Activated T-cell treated with anti-CD3 and anti-CD28 coated beads for 4 hours (primary cell): ENCODE measurements at regions not wholly inside any gene's neighbourhood (a gene's known extent, or its start where the extent isn't known, plus 50 kb on each side); places are given as distances from the start of the nearest gene placed in this dataset.
"Not testable (repeated sequence)": the region's sequence is repeated elsewhere in the genome, so short reads cannot be mapped to it uniquely, and the experiment has no call there.

Source experiments
- DNase-seq: peaks from one replicate; pipeline ENCODE4 v3.0.0-alpha.2; 2020

DNA sequence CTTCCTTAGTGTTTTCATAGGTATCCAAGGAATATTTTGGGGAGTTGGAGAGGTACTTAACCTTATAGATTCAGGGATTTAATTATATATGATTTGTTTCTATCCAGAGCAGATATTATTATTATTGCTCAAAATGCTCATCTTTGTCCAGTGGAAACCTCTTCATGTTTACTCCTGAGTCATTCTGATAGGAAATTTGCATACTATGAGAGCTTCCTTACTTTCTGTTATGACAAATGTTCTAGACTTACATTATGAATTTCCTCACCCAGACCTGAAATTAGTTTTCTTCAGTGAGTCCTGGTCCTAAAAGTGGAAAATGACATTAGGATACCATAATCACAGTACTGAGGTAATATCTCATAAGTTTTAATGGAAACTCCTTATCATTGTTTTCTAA lies 57.5 kb upstream of the PLPPR5 start:
- DNase-seq, result no peak

GRCh38 chr1:99069146-99069545 lies 64.5 kb upstream of the PLPPR5 start:
- DNase-seq, result no peak

DNA sequence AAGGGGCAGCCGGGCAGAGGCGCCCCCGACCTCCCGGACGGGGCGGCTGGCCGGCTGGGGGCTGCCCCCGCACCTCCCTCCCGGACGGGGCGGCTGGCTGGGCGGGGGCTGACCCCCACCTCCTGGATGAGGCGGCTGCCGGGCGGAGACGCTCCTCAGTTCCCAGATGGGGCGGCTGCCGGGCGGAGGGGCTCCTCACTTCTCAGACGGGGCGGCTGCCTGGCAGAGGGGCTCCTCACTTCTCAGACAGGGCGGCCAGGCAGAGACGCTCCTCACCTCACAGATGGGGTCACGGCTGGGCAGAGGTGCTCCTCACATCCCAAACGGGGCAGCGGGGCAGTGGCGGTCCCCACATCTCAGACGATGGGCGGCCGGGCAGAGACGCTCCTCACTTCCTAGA lies 73.9 kb upstream of the PLPPR5 start:
- DNase-seq, result not testable (repeated sequence)

GRCh38 chr1:99082366-99082765 lies 77.7 kb upstream of the PLPPR5 start:
- DNase-seq, result no peak

DNA sequence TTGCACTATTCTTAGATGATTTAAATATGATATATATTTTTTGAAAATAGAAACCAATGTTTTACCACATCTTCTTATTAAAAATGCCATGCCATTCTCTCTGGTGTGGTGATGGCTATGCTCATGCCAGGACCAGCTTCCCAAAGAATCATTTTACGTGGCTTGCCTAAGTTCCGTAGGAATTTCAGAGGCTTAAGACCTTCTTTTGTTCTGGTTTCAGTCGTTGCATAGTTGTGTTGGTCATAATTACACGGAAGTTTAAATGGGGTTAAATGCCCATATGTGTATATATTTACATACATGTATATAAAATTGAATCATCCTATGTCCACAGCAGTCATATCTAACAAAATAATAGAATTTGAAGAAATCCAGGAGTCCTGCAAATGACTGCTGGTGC lies 78.7 kb upstream of the PLPPR5 start:
- DNase-seq, result no peak

- DNase-seq, result no peak
Observed at GRCh38 chr1:99084562-99084961, 79.9 kb upstream of the PLPPR5 start.

GRCh38 chr1:99086057-99086456 lies 81.4 kb upstream of the PLPPR5 start:
- no peak for DNase-seq

- no peak for DNase-seq
Observed at GRCh38 chr1:99098589-99098988, 93.9 kb upstream of the PLPPR5 start.

- no peak for DNase-seq
Observed at GRCh38 chr1:99106274-99106673, 101.6 kb upstream of the PLPPR5 start.

DNA sequence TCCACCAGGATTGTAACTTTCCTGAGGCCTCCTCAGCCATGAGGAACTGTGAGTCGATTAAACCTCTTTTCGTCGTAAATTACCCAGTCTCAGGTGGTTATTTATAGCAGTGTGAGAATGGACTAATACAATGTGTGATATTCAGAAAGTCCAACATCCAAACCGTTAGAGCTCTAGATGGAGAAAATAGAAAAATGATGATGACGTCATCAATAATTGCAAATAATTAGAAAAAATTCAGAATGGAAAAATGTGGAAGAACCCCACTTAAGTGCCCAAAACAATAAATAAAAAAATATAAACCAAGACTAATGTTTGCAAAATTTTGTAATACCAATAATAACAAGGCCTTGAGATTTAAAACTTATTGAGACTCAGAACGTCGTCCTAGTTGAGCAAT lies 103.0 kb upstream of the PLPPR5 start:
- no peak for DNase-seq

- no peak for DNase-seq
Observed at GRCh38 chr1:99110140-99111041, 105.7 kb upstream of the PLPPR5 start.

DNA sequence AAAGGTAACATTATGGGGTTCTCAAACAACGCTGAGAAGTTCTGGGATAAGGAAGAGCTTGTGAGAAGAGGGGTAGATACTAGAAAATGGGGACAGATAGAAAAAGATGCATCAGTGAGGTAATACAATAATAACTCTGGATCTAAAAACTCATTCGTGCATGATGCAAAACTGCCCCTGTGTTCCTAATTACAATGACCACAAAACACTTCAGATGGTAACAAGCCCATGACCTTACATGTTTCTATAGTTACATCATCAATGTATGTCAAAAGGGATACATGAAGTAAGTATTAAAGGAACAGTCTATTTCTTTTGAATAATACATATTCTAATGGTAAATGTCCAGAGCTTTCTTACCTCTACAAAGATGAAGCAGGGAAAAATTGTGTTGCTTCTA lies 110.6 kb upstream of the PLPPR5 start:
- DNase-seq, result no peak

GRCh38 chr1:99119188-99119587 lies 114.5 kb upstream of the PLPPR5 start:
- DNase-seq, result no peak

- DNase-seq, result no peak
Observed at GRCh38 chr1:99122039-99122438, 117.4 kb upstream of the PLPPR5 start.

- DNase-seq, result no peak
Observed at GRCh38 chr1:99123936-99124335, 119.3 kb upstream of the PLPPR5 start.

GRCh38 chr1:99131546-99131945 lies 126.9 kb upstream of the PLPPR5 start:
- DNase-seq, result no peak

DNA sequence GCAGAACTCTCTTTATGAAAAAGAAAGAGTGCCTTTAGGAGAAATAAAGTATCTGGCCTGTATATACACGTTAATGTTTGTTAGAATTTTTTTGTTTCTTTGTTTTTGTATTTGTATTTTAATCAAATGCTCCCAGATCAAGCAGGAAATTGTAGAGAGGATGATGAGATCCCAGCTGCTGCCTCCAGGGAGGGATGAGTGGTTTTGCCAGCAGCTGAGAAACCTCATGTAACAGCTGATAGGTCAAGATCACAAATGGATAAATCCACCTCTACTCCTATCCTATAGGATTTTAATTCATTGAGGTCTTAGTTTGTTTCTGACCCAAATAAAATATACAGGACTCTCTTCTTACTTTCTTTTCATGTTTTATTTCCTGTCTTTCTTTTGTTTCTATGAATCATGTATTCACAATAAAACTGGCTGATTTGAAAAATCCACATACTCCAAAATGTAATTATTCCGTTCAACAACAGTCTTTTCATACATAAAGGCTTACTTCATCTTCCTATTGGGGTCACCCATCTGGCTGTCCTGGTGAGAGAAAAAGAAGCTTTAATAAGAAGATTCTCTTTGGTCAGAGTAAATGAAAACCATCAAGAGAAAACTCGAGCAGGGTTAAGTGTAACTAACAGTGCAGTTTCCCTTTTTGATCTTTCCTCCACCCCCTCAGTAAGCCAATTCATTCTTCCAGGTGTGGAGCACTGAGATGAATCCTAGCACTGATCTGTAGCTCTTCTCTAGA lies 129.3 kb upstream of the PLPPR5 start:
- DNase-seq, result no peak

- DNase-seq, result no peak
Observed at GRCh38 chr1:99137554-99138206, 126.6 kb upstream of the PLPPR4 start.

GRCh38 chr1:99139876-99140275 lies 124.4 kb upstream of the PLPPR4 start:
- no peak for DNase-seq

- DNase-seq, result no peak
Observed at GRCh38 chr1:99146129-99146848, 118.0 kb upstream of the PLPPR4 start.

DNA sequence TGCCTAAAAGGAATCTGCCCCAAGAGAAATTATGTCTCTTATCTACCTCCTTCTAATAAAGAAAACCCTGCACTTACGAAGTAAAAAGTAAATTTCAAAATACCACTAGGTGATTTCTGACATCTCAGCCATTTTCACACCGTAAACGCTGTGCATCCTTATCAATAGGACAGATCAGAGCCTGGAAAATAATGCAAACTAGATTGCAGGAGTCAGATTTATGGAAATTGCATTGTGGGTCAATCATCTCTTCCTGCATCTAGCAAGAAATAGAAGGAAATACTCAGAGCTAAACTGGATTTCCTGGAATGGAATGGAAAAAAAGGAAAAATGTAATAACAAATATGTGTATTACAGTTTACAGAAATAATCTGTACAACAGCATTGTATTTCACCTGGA lies 114.3 kb upstream of the PLPPR4 start:
- DNase-seq, result no peak

DNA sequence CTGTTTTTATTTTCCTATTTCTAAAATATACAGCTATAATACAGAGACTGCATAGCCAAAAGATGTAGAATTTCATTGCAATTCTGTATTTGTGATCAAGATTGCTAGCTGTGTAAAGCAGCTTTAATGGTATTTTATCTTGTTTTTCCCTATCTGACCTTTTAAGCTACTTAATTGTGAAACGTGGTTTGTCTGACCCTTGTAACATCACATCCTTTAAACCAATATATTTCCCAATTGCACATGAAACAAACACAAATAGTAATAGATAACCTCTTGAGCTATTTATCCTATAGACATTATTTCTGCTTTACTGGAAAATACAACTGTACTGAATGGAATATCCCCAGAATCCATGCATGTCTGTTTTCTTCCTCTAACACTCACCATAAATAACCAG lies 112.2 kb upstream of the PLPPR4 start:
- DNase-seq, result no peak

DNA sequence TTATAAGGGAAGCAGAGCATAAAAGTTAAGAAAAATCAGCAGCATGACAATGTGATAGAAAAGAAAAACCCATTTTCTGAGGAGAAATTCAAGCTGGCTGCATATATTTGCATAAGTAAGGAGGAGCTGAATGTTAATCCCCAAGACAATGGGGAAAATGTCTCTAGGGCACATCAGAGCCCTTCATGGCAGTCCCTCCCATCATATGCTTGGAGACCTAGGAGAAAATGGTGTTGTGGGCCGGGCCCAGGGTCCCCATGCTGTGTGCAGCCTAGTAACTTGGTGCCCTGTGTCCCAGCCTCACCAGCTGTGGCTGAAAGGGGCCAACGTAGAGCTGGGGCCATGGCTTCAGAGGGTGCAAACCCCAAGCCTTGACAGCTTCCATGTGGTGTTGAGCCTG lies 100.6 kb upstream of the PLPPR4 start:
- no peak for DNase-seq
